ENCODE measurements at regions not wholly inside any gene's neighbourhood (a gene's known extent, or its start where the extent isn't known, plus 50 kb on each side); places are given as distances from the start of the nearest gene placed in this dataset.
"Not testable (repeated sequence)": the region's sequence is repeated elsewhere in the genome, so short reads cannot be mapped to it uniquely, and the experiment has no call there.

DNA sequence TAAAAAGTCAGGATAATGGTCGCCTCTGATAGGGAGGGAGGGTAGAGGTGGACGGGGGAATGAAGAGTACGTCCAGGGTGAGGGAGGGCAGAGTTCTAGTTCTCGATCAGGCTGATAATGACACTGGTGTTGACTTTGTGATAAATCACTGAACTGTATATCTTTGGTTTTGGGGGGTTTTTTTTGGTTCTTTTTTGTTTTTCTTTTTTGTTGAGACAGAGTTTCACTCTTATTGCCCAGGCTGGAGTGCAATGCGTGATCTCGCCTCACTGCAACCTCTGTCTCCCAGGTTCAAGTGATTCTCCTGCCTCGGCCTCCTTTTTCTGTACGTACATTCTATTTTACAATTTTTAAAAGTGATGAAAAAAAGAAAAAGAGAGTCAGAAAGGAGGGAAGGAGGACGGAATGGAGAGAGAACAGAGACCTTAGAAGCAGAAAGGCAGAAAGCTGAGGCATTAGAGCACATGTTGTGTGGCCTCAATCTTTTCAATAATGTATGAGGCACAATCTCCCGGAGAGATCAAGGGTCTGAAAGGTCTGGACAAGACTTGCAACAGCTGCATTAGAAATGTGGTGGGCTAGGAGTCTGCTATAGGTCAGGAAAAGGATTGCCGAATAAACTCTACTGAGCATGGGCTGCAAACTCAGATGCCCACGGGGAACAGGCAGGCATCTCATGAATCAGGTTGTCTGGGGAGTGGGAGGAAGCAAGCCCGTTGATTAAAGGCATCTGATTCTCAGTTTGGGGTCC is 174.8 kb downstream of the TOMM20 start:
- peaks cover 30% of the 10 kb centered on the region for H3K4me1 Mint-ChIP-seq (ENCODE audit: low read depth, unreplicated experiment)
- peak overlapping the region; percentile 98 for H3K27ac Mint-ChIP-seq (ENCODE audit: unreplicated experiment)
- peak overlapping the region; percentile 44 for H3K4me3 Mint-ChIP-seq (ENCODE audit: unreplicated experiment)
- DNase-seq = no peak
- TF ChIP-seq, protein P1, sequence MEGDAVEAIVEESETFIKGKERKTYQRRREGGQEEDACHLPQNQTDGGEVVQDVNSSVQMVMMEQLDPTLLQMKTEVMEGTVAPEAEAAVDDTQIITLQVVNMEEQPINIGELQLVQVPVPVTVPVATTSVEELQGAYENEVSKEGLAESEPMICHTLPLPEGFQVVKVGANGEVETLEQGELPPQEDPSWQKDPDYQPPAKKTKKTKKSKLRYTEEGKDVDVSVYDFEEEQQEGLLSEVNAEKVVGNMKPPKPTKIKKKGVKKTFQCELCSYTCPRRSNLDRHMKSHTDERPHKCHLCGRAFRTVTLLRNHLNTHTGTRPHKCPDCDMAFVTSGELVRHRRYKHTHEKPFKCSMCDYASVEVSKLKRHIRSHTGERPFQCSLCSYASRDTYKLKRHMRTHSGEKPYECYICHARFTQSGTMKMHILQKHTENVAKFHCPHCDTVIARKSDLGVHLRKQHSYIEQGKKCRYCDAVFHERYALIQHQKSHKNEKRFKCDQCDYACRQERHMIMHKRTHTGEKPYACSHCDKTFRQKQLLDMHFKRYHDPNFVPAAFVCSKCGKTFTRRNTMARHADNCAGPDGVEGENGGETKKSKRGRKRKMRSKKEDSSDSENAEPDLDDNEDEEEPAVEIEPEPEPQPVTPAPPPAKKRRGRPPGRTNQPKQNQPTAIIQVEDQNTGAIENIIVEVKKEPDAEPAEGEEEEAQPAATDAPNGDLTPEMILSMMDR (IDR thresholded peaks at IDR 0.05; ENCODE audit: partially characterized antibody, unreplicated experiment) = no peak
- H3K9me3 Mint-ChIP-seq (ENCODE audit: unreplicated experiment) = peaks cover 16% of the 10 kb centered on the region
- H3K27me3 Mint-ChIP-seq (ENCODE audit: unreplicated experiment) = peaks cover 11% of the 10 kb centered on the region
- H3K36me3 Mint-ChIP-seq (ENCODE audit: unreplicated experiment) = peaks cover 8% of the 10 kb centered on the region

DNA sequence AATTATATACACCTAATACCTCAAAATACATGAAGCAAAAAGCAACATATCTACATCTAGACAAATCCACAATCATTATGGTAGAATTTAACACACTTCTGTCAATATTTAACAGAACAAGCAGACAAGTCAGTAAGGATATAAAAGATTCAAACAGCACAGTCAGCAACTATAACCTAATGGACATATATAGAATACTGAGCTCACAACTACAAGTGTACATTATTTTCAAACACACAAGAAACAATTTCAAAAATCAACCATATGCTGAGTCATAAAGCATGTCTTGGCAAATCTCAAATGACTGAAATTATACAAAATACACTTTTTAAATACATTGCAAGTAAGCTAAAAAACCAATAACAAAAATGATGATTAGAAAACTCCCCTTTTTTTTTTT is 178.0 kb downstream of the TOMM20 start:
- H3K27me3 Mint-ChIP-seq (ENCODE audit: unreplicated experiment) = peaks cover 5% of the 10 kb centered on the region
- peaks cover 11% of the 10 kb centered on the region for H3K9me3 Mint-ChIP-seq (ENCODE audit: unreplicated experiment)
- H3K4me1 Mint-ChIP-seq (ENCODE audit: low read depth, unreplicated experiment) = peaks cover 21% of the 10 kb centered on the region
- no peak overlapping the region for H3K4me3 Mint-ChIP-seq (ENCODE audit: unreplicated experiment)
- peaks cover 8% of the 10 kb centered on the region for H3K36me3 Mint-ChIP-seq (ENCODE audit: unreplicated experiment)
- H3K27ac Mint-ChIP-seq (ENCODE audit: unreplicated experiment) = no peak overlapping the region
- DNase-seq = no peak
- TF ChIP-seq, protein P1 (IDR thresholded peaks at IDR 0.05; ENCODE audit: partially characterized antibody, unreplicated experiment) = no peak

DNA sequence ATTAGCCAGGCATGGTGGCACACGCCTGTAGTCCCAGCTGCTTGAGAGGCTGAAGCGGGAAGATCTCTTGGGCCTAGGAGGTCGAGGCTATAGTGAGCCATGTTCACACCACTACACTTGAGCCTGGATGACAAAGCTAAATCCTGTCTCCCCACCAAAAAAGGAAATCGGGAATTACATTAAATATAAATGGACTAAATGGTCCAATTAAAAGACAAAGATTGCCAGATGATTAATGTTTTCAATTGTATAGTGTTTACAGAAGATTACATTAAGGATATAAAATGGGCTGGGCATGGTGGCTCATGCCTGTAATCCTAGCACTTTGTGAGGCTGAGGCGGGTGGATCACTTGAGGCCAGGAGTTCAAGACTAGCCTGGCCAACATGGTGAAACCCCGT is 179.1 kb downstream of the TOMM20 start:
- Mint-ChIP-seq H3K4me1 (ENCODE audit: low read depth, unreplicated experiment) (peaks cover 11% of the 10 kb centered on the region), H3K36me3 (ENCODE audit: unreplicated experiment) (peaks cover 12% of the 10 kb centered on the region)
- not testable (repeated sequence) for DNase-seq; H3K4me3 Mint-ChIP-seq (ENCODE audit: unreplicated experiment); H3K27me3 Mint-ChIP-seq (ENCODE audit: unreplicated experiment); H3K9me3 Mint-ChIP-seq (ENCODE audit: unreplicated experiment); H3K27ac Mint-ChIP-seq (ENCODE audit: unreplicated experiment)

DNA sequence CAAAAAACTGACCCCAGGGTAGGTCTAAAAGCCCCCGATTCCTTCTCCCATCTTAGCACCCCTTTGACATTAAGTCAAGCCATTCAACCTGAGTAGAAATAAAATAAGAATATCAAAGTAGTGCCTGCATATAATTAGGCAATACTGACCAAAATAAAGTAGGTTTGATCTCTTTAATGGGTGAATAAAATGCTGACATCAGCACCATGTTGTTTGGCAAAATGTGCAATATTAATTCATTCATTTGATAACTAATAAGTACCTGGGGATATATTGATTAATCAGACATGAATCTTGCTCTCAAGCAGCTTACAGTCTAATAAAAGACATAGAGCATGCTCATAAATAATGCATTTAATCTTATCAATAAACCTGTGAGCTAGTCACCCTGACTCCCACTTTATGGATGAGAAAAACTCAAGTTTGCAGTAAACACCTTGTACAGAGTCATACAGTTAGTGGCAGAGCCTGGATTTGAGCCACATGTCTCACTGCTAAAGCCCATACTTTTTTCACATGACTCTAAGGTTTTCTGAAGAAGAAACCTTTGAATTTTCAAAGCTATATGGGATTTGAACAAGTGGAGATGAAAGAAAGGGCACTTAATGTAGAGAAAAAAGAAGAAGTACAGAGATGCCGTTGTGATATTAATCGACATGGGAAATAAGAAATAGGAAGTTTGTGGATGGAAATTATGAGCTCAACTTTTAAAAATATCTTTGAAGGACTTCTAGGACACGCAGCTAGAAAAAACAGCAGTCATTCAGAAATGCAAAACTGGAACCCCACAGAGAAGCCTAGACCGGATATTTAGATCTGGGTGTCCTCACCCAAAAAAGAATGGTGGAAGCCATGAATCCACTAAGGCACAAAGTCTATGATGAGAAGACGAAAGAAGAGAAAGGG is 183.9 kb downstream of the TOMM20 start:
- TF ChIP-seq, protein P1 (IDR thresholded peaks at IDR 0.05; ENCODE audit: partially characterized antibody, unreplicated experiment) = no peak
- H3K4me1 Mint-ChIP-seq (ENCODE audit: low read depth, unreplicated experiment) = peaks cover 2% of the 10 kb centered on the region
- no peak for DNase-seq
- H3K27ac Mint-ChIP-seq (ENCODE audit: unreplicated experiment) = no peak overlapping the region
- no peaks in the 10 kb centered on the region for H3K27me3 Mint-ChIP-seq (ENCODE audit: unreplicated experiment)
- no peak overlapping the region for H3K4me3 Mint-ChIP-seq (ENCODE audit: unreplicated experiment)
- H3K9me3 Mint-ChIP-seq (ENCODE audit: unreplicated experiment) = no peaks in the 10 kb centered on the region
- peaks cover 12% of the 10 kb centered on the region for H3K36me3 Mint-ChIP-seq (ENCODE audit: unreplicated experiment)

DNA sequence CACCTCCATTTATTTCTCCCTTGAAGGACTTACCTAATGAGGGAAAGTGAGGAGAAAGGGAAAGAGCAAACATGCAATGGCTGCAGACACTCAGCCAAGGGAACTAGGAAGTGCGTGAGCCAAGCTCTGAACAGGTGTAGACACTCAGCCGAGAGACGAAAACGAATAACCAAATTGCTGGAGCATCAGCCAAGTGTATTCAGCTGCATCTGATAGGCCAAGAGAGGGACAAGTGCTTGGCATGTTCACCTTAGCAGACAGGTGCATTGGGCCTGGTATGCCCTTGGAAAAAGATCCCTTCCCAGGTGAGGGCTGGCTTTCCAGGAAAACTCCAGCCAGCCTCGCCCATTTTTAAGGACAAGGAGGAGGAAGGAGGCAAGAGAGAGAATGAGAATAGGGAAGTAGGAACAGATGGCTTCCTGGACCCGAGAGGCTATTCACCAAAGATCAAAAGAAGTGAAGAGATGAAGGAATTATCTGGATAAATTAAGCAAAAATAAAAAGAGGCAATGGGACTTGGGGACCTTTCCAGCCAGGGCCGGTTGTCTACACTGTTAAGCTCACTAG is 184.7 kb downstream of the TOMM20 start:
- Mint-ChIP-seq H3K27ac (ENCODE audit: unreplicated experiment) (no peak overlapping the region), H3K27me3 (ENCODE audit: unreplicated experiment) (no peaks in the 10 kb centered on the region), H3K4me1 (ENCODE audit: low read depth, unreplicated experiment) (peaks cover 2% of the 10 kb centered on the region), H3K36me3 (ENCODE audit: unreplicated experiment) (peaks cover 4% of the 10 kb centered on the region), H3K9me3 (ENCODE audit: unreplicated experiment) (no peaks in the 10 kb centered on the region), H3K4me3 (ENCODE audit: unreplicated experiment) (no peak overlapping the region)
- no peak for DNase-seq
- TF ChIP-seq, protein P1 (IDR thresholded peaks at IDR 0.05; ENCODE audit: partially characterized antibody, unreplicated experiment) = no peak
